PFSK-1 (cell line): ENCODE measurements at regions not wholly inside any gene's neighbourhood (a gene's known extent, or its start where the extent isn't known, plus 50 kb on each side); places are given as distances from the start of the nearest gene placed in this dataset.

Experiments used
- FOXP2 ChIP-seq: optimal IDR thresholded peaks from 2 replicates; pipeline ENCODE3; 2011; ENCODE audit warnings: borderline replicate concordance, control low read depth, inconsistent platforms; ENCODE audit not compliant: insufficient read depth; ENCODE audit errors: extremely low read length, extremely low read depth
- POLR2AphosphoS5 ChIP-seq: IDR thresholded peaks from 2 replicates; pipeline ENCODE4 v1.6.1; 2012; ENCODE audit warnings: low read depth, mild to moderate bottlenecking, control low read depth, low read length, moderate library complexity
- SIN3A ChIP-seq: IDR thresholded peaks from 2 replicates; pipeline ENCODE4 v1.6.1; 2012; ENCODE audit warnings: mild to moderate bottlenecking, low read length, moderate library complexity, borderline replicate concordance; ENCODE audit not compliant: insufficient read depth
- TAF1 ChIP-seq: IDR thresholded peaks from 2 replicates; pipeline ENCODE4 v1.6.1; 2012; ENCODE audit warnings: low read length, control low read depth, borderline replicate concordance; ENCODE audit not compliant: insufficient read depth
- TF ChIP-seq, protein P1 (sequence below), 2 experiments: IDR thresholded peaks; 2 replicates each; pipeline versions ENCODE4 v1.6.1 to v1.8.0; 2011 to 2012; ENCODE audit warnings: low read depth in 2 of 2, low read length in 2 of 2, control low read depth in 1 of 2, inconsistent platforms in 1 of 2, mild to moderate bottlenecking in 1 of 2, moderate library complexity in 1 of 2; ENCODE audit not compliant: insufficient read depth in 1 of 2

DNA sequence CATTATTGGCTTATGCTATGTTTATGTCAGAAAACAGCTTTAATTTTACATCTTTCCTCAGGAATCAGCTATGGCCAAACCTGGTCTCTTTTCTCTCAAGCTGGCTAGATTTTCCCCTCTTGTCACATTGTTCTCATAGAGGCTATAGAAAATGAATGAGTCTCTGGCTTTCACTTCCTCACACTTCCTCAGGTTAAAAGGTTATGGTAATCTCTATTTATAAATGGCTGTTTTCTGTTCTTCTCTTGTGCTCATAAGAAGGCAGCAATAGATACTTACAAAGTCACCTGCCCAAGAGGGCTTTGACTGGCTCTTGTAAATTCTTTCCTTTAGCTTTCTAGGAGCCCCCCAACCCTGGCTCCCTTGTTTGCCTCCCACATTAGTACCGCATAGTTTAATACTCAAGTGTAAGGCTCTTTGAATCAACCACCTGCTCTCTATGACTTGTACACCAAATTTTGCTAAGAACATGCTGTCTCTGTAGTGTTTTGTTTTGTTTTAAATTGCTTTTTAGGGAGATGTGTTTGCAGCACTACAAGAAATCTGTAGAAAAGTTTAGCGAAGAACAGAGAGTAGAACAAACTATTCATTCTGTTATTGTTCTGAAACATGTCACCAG is 897.4 kb upstream of the CITED2 start:
- TF ChIP-seq FOXP2 (no peak), POLR2AphosphoS5 (no peak), SIN3A (no peak), TAF1 (no peak)
- TF ChIP-seq, protein P1, sequence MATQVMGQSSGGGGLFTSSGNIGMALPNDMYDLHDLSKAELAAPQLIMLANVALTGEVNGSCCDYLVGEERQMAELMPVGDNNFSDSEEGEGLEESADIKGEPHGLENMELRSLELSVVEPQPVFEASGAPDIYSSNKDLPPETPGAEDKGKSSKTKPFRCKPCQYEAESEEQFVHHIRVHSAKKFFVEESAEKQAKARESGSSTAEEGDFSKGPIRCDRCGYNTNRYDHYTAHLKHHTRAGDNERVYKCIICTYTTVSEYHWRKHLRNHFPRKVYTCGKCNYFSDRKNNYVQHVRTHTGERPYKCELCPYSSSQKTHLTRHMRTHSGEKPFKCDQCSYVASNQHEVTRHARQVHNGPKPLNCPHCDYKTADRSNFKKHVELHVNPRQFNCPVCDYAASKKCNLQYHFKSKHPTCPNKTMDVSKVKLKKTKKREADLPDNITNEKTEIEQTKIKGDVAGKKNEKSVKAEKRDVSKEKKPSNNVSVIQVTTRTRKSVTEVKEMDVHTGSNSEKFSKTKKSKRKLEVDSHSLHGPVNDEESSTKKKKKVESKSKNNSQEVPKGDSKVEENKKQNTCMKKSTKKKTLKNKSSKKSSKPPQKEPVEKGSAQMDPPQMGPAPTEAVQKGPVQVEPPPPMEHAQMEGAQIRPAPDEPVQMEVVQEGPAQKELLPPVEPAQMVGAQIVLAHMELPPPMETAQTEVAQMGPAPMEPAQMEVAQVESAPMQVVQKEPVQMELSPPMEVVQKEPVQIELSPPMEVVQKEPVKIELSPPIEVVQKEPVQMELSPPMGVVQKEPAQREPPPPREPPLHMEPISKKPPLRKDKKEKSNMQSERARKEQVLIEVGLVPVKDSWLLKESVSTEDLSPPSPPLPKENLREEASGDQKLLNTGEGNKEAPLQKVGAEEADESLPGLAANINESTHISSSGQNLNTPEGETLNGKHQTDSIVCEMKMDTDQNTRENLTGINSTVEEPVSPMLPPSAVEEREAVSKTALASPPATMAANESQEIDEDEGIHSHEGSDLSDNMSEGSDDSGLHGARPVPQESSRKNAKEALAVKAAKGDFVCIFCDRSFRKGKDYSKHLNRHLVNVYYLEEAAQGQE (IDR thresholded peaks at IDR 0.05; ENCODE audit: insufficient read depth in 1 of 2, low read depth in 2 of 2, low read length in 2 of 2) = no peak

DNA sequence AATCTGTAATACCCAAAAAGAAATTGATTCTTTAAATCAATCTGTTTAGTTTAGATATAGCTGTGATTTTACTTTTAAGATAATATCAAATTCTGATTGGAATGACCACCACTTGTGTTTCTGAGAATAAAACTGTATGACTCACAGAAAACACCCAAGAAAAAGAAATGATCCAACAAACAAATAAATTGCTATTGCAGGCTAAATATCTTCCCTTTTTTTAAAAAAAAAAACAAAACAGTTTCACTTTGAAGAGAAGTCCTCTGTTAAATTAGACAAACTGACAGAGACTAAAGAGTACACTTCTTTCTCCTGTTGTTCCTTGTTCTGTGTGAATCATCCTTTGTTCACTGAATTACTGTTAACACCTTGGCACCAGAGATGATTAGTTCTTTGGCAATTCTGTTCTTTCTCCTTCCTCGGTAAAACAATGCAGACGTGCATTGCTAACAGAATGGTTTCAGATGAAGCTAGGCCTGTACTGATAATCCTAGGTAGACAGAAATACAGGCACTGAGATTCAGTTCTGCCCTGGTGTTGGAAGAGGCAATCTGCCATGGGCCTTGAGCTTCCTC is 895.2 kb upstream of the CITED2 start:
- TF ChIP-seq FOXP2 (no peak), POLR2AphosphoS5 (no peak), SIN3A (no peak), TAF1 (no peak)
- TF ChIP-seq, protein P1 (IDR thresholded peaks at IDR 0.05; ENCODE audit: insufficient read depth in 1 of 2, low read depth in 2 of 2, low read length in 2 of 2) = no peak

DNA sequence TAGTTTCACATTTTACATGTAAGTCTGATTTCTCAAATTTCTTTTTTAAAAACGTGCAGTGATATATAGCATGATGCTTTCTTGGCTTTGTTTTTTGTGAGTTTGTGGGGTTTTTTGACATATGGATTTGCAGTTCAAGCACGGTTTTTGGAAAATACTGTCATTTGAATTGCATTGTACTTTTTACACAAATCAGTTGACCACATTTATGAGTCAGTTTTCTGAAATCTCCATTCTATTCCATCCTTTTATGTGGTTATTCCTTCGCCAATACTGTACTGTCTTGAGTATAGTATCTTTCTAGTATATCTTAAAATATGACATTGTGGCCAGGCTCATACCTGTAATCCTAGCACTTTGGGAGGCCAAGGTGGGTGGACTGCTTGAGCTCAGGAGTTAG is 890.0 kb upstream of the CITED2 start:
- TF ChIP-seq, protein P1 (IDR thresholded peaks at IDR 0.05; ENCODE audit: insufficient read depth in 1 of 2, low read depth in 2 of 2, low read length in 2 of 2) = no peak
- TF ChIP-seq POLR2AphosphoS5 (no peak), SIN3A (no peak), TAF1 (no peak), FOXP2 (no peak)

DNA sequence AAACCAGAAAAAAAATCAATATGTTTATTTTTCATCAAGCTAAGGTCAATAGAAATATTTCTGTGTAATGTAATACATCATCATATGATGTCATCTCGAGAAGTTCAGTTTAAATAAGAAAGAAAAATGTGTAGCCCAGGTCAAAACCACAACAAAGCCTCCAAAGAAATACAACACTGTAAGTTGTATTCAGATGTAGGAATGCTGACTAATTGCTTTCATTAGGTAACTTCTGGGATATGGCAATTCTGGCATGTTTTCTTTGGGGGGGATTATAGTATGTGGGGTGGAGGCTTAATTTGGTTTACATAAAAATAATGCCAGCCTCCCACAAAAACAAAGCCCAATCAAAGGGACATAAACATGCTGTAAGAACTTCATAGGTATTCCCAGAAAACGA is 881.8 kb upstream of the CITED2 start:
- no peak for TF ChIP-seq TAF1

DNA sequence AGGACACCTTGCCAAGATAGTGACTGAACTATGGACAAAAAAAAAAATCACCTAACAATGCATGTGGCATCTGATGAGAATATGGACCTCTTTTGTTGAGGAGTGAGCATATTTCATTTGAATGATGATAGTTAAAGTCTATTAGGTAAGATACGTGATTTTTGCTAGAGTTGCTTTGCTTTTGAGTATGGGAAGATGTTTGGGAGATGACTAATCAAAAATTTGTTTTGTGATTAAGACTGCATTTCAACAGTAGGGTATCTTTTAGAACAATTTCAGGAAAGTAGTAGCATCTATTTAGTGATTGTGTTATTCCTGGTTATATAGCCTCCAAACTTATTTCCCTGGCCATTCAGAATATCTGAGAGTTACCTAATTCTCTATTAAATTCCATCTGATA is 878.6 kb upstream of the CITED2 start:
- TF ChIP-seq, protein P1 (IDR thresholded peaks at IDR 0.05; ENCODE audit: insufficient read depth in 1 of 2, low read depth in 2 of 2, low read length in 2 of 2) = no peak
- TF ChIP-seq SIN3A (no peak), TAF1 (no peak), POLR2AphosphoS5 (no peak), FOXP2 (no peak)
